Body of pancreas (tissue), 4 donors: ENCODE measurements at regions not wholly inside any gene's neighbourhood (a gene's known extent, or its start where the extent isn't known, plus 50 kb on each side); places are given as distances from the start of the nearest gene placed in this dataset.

Experiments
- ATAC-seq: fragments of 150-250 bp; one replicate; pipeline ENCODE4 v1.9.1; 2016
- DNase-seq, 4 donors: peaks; one replicate each; pipeline ENCODE4 v3.0.0-alpha.2; 2019
- H3K27ac ChIP-seq, 4 donors: fragments of 200-600 bp; sonication (generic); 1 replicate in 3 of 4; 2 replicates in 1 of 4; pipeline versions ENCODE4 v1.5.1 to v1.6.1; 2016 to 2019; ENCODE audit warnings: mild to moderate bottlenecking in 1 of 4, mixed read lengths in 1 of 4, moderate library complexity in 1 of 4
- H3K27me3 ChIP-seq, 2 donors: fragments of 200-600 bp; sonication (generic); one replicate each; pipeline ENCODE4 v1.6.0; 2016; ENCODE audit warnings: mild to moderate bottlenecking in 1 of 2
- H3K36me3 ChIP-seq, 2 donors: fragments of 200-600 bp; sonication (generic); replicated peaks in 1 of 2; 2 replicates each; pipeline ENCODE4 v1.5.1; 2016; ENCODE audit warnings: low read depth in 2 of 2; ENCODE audit not compliant: insufficient read depth in 1 of 2
- H3K4me1 ChIP-seq: fragments of 200-600 bp; sonication (generic); one replicate; pipeline ENCODE4 v1.6.0; 2016
- H3K4me3 ChIP-seq, 2 donors: fragments of 200-600 bp; sonication (generic); 1 replicate in 1 of 2; 2 replicates in 1 of 2; pipeline ENCODE4 v1.5.1; 2016 to 2019
- H3K9me3 ChIP-seq, 3 donors: fragments of 200-600 bp; sonication (generic); 1 replicate in 2 of 3; 2 replicates in 1 of 3; pipeline ENCODE4 v1.5.1; 2016
- CTCF ChIP-seq, 7 experiments: fragments of 450-650 bp in 4 of 7; fragments of 200-600 bp in 3 of 7; sonication (generic) in 3 of 7; IDR thresholded peaks; one replicate each; pipeline ENCODE4 v1.5.1; 2016 to 2019; ENCODE audit warnings: antibody characterized with exemption in 7 of 7
- POLR2A ChIP-seq, 3 donors: fragments of 450-650 bp; IDR thresholded peaks; one replicate each; pipeline ENCODE4 v1.6.1; 2016; ENCODE audit warnings: antibody characterized with exemption in 3 of 3, mild to moderate bottlenecking in 2 of 3
- WGBS, 2 donors: methylation state at CpG; one replicate each; pipeline ENCODE4 v1.1.5; 2017; 5-methylcytosine and 5-hydroxymethylcytosine counted together
- intact Hi-C: fragments of 100-400 bp; cut with DNase I; formaldehyde crosslinking; loops from one replicate; pipeline ENCODE4 v1.15.1; 2023

GRCh38 chr2:154546341-154546740, 152.2 kb upstream of the KCNJ3 start:
- DNase-seq (no peak), ATAC-seq (no peak)
- peaks cover 0 to 7% (median 0%) of the 10 kb centered on the region in 3 donors for H3K9me3 ChIP-seq
- H3K36me3 ChIP-seq, result no peaks in the 10 kb centered on the region
- no peaks in the 10 kb centered on the region for H3K27me3 ChIP-seq
- no peaks in the 10 kb centered on the region for H3K4me1 ChIP-seq
- intact Hi-C loops, result no loop called here
- 56 to 64% methylated on average over 3 to 4 of the region's 4 CpGs for WGBS, 2 donors
- TF ChIP-seq CTCF (IDR thresholded peaks at IDR 0.05) (no peak), POLR2A (IDR thresholded peaks at IDR 0.05) (no peak)
- no peak overlapping the region for H3K27ac ChIP-seq
- no peak overlapping the region for H3K4me3 ChIP-seq

DNA sequence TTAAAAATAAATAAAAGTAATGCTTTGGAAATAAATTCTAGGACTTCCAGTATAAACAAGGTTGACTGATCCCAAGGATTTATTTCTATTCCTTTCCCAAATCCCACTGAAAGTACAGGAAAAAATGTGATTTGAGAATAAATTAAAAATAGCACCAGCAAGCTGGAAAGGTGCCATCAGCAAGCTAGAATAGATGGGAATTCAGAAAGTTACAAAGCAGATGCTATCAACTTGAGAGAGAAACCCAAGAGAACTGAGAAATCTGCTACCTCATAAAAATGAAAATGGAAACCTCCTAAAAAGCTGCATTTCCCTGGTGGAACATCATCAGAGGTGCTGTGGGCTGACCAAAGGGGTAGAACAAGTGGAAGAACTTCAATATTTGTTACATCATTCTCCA, 148.6 kb upstream of the KCNJ3 start:
- H3K27me3 ChIP-seq, result no peaks in the 10 kb centered on the region
- no peak for DNase-seq
- H3K4me3 ChIP-seq, result no peak overlapping the region
- intact Hi-C loops, result no loop called here
- H3K27ac ChIP-seq, result no peak overlapping the region
- ATAC-seq, result no peak
- H3K9me3 ChIP-seq, result peaks cover 0 to 7% (median 0%) of the 10 kb centered on the region in 3 donors
- H3K36me3 ChIP-seq, result no peaks in the 10 kb centered on the region
- TF ChIP-seq POLR2A (IDR thresholded peaks at IDR 0.05) (no peak), CTCF (IDR thresholded peaks at IDR 0.05) (no peak)
- H3K4me1 ChIP-seq, result no peaks in the 10 kb centered on the region

DNA sequence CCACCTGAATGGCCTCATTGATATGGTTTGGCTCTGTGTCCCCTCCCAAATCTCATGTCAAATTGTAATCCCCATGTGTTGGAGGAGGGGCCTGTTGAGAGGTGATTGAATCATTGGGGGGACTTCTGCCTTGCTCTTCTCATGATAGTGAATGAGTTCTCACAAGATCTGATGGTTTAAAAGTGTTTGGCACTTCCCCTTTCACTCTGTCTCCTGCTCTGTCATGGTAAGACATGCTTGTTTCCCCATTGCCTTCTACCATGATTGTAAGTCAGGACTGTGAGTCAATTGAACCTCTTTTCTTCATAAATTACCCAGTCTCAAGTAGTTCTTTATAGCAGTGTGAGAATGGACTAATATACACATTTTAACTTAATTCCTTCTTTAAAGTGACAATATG, 146.8 kb upstream of the KCNJ3 start:
- DNase-seq (no peak), ATAC-seq (no peak)
- Histone ChIP-seq H3K4me3 (no peak overlapping the region), H3K9me3 (peaks cover 0 to 2% (median 0%) of the 10 kb centered on the region in 3 donors), H3K27ac (no peak overlapping the region), H3K4me1 (no peaks in the 10 kb centered on the region), H3K27me3 (no peaks in the 10 kb centered on the region), H3K36me3 (no peaks in the 10 kb centered on the region)
- no peak for TF ChIP-seq CTCF (IDR thresholded peaks at IDR 0.05)
- no peak for TF ChIP-seq POLR2A (IDR thresholded peaks at IDR 0.05)
- intact Hi-C loops, result no loop called here

DNA sequence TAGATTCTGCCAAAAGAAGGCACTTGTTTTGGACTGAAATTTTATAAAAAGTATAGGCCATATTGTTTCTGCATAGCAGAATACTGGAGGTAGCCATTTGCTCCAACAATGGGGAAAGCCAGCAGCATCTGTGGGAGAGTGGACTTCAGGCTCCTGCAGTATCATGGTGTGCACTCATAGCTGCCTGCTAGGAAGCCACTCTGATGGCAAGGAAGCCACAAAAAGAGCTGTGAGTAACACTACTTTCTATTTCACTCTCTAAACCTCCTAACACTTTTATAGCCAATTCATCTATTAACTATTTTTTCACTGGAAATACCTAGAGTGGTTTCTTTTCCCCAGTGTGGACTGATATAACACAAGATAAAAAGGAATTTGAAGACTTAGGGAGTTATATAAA, 144.4 kb upstream of the KCNJ3 start:
- H3K4me3 ChIP-seq, result no peak overlapping the region
- no peaks in the 10 kb centered on the region for H3K27me3 ChIP-seq
- no peaks in the 10 kb centered on the region for H3K4me1 ChIP-seq
- H3K9me3 ChIP-seq, result no peaks in the 10 kb centered on the region
- no peak overlapping the region for H3K27ac ChIP-seq
- TF ChIP-seq CTCF (IDR thresholded peaks at IDR 0.05), result no peak
- no peak for TF ChIP-seq POLR2A (IDR thresholded peaks at IDR 0.05)
- H3K36me3 ChIP-seq, result no peaks in the 10 kb centered on the region
- ATAC-seq, result no peak
- intact Hi-C loops, result no loop called here
- no peak for DNase-seq

DNA sequence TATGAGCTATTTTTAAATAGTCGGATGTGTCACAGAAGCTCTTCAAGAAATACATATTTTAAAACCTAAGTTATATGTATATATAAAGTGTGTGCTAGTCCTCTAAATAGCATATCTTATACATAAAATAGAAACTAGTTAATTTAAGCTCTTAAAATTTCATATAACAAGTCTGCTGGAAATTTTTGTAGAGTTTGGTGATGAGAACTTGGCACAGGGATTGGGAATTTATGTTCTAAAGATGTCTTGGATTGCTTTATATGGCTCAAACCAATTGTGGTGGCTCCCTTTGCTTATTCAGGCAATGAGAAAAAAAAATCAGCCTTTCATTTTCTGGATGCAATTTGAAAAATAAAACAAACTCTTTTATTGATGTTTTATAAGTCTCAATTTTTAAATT, 142.8 kb upstream of the KCNJ3 start:
- 66 to 89% methylated on average over 1 of the region's 1 CpG for WGBS, 2 donors
- ATAC-seq (no peak), DNase-seq (no peak)
- TF ChIP-seq CTCF (IDR thresholded peaks at IDR 0.05), result no peak
- Histone ChIP-seq H3K27me3 (no peaks in the 10 kb centered on the region), H3K4me3 (no peak overlapping the region), H3K9me3 (no peaks in the 10 kb centered on the region), H3K36me3 (no peaks in the 10 kb centered on the region), H3K4me1 (no peaks in the 10 kb centered on the region), H3K27ac (no peak overlapping the region)
- intact Hi-C loops, result no loop called here
